ENCODE measurements at regions not wholly inside any gene's neighbourhood (a gene's known extent, or its start where the extent isn't known, plus 50 kb on each side); places are given as distances from the start of the nearest gene placed in this dataset.

DNA sequence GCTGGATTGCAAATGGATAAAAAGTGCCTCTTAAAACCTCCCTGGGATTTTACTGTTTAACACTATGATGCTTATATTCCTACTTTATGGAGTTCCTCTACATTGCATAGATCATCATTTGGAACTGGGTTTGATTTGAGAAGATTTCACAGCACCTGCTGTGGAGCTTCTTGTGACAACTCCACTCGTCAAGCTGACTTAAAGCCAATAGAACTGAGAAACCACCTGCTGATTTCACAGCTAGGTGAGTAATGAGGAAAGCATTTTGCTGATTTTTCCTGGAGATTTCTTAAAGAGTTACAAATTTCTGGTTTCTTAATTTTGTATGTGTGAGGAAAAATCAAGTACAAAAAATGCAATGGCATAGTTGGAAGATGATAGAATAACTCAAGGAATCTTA lies 739.1 kb upstream of the LRRTM1 start:
- TF ChIP-seq CTCF (IDR thresholded peaks at IDR 0.05) = no peak
- TF ChIP-seq POLR2AphosphoS5 (IDR thresholded peaks at IDR 0.05) = no peak
- no peak for TF ChIP-seq POLR2A (IDR thresholded peaks at IDR 0.05)
